Vagina (tissue), 2 donors: ENCODE measurements at regions not wholly inside any gene's neighbourhood (a gene's known extent, or its start where the extent isn't known, plus 50 kb on each side); places are given as distances from the start of the nearest gene placed in this dataset.

Experiments
- DNase-seq, 2 donors: peaks; one replicate each; pipeline ENCODE4 v3.0.0-alpha.2; 2017; ENCODE audit errors: extremely low spot score in 2 of 2
- H3K27ac ChIP-seq: fragments of 200-600 bp; sonication (generic); one replicate; pipeline ENCODE4 v1.5.1; 2019
- H3K27me3 ChIP-seq: fragments of 200-600 bp; sonication (generic); one replicate; pipeline ENCODE4 v1.5.1; 2019
- H3K36me3 ChIP-seq, 2 donors: fragments of 200-600 bp; sonication (generic); one replicate each; pipeline ENCODE4 v1.5.1; 2017 to 2019
- H3K4me1 ChIP-seq: fragments of 200-600 bp; sonication (generic); one replicate; pipeline ENCODE4 v1.5.1; 2019
- H3K4me3 ChIP-seq, 2 donors: fragments of 200-600 bp; sonication (generic); 1 replicate in 1 of 2; 2 replicates in 1 of 2; pipeline ENCODE4 v1.5.1; 2016 to 2019
- H3K9me3 ChIP-seq: fragments of 200-600 bp; sonication (generic); one replicate; pipeline ENCODE4 v1.5.1; 2019
- POLR2A ChIP-seq, 2 donors: fragments of 450-650 bp; IDR thresholded peaks; one replicate each; pipeline ENCODE4 v1.6.1; 2017; ENCODE audit warnings: antibody characterized with exemption in 2 of 2, mild to moderate bottlenecking in 2 of 2, moderate library complexity in 2 of 2
- POLR2AphosphoS5 ChIP-seq, 2 donors: sonication (generic); formaldehyde crosslinking; IDR thresholded peaks; one replicate each; pipeline ENCODE4 v1.9.0; 2017; ENCODE audit warnings: antibody characterized with exemption in 2 of 2, mild to moderate bottlenecking in 2 of 2, low read depth in 1 of 2; ENCODE audit not compliant: insufficient read depth in 1 of 2
- intact Hi-C: fragments of 100-400 bp; cut with DNase I; formaldehyde crosslinking; loops from one replicate; pipeline ENCODE4 v1.15.1; 2023
- TF ChIP-seq, protein P1 (sequence below), 3 experiments: fragments of 450-650 bp in 2 of 3; fragments of 200-600 bp in 1 of 3; sonication (generic) in 1 of 3; IDR thresholded peaks; one replicate each; pipeline ENCODE4 v1.5.1; 2017 to 2019; ENCODE audit warnings: antibody characterized with exemption in 3 of 3, mild to moderate bottlenecking in 2 of 3, moderate library complexity in 2 of 3

DNA sequence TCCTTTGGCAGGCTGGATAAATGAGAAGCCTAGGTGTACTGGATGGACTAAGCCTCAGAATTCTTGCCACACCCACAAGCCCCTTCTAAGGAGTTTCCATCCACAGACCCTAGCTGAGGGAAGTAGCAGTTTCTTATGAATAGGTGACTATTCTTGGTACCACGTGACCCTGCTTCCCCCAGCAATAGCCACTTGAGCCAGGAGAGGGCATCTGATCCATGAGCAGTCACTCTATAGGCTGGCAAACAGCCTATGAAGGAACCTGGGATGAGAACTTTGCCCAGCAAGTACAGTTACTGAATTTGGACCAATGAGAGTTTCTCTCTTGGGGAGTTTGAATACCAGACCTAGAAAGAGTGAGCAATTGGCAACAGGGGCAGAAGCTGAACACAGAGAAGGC is 84.0 kb downstream of the RTL9 start:
- H3K27me3 ChIP-seq = no peaks in the 10 kb centered on the region
- H3K36me3 ChIP-seq = no peaks in the 10 kb centered on the region
- no peak overlapping the region for H3K4me3 ChIP-seq

DNA sequence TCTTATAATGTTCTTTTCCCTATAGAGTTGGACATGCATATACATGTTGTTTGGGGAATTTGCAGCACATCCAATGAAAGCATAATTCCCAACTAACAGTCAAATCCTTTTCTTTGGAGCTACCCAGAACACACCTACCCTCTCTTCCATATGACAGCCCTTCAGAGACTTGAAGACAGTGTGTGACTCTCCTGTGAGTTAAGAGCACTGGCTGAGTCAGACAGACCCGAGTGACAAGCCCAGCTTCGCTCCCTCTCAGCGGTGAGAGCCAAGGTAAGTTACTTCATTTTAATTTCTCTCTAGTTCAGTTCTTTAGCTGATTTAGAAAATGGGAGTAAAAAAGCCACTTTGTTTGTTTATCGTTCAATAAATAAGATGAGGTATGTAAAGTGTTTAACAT is 86.3 kb downstream of the RTL9 start:
- Histone ChIP-seq H3K4me3 (no peak overlapping the region), H3K4me1 (no peaks in the 10 kb centered on the region), H3K9me3 (no peaks in the 10 kb centered on the region), H3K36me3 (no peaks in the 10 kb centered on the region), H3K27ac (no peak overlapping the region), H3K27me3 (no peaks in the 10 kb centered on the region)
- intact Hi-C loops = loop anchor here (5.0 kb wide), 1 partner anchor 402 kb away; no protein-coding TSS in a partner anchor
- no peak for DNase-seq
- TF ChIP-seq, protein P1, sequence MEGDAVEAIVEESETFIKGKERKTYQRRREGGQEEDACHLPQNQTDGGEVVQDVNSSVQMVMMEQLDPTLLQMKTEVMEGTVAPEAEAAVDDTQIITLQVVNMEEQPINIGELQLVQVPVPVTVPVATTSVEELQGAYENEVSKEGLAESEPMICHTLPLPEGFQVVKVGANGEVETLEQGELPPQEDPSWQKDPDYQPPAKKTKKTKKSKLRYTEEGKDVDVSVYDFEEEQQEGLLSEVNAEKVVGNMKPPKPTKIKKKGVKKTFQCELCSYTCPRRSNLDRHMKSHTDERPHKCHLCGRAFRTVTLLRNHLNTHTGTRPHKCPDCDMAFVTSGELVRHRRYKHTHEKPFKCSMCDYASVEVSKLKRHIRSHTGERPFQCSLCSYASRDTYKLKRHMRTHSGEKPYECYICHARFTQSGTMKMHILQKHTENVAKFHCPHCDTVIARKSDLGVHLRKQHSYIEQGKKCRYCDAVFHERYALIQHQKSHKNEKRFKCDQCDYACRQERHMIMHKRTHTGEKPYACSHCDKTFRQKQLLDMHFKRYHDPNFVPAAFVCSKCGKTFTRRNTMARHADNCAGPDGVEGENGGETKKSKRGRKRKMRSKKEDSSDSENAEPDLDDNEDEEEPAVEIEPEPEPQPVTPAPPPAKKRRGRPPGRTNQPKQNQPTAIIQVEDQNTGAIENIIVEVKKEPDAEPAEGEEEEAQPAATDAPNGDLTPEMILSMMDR (IDR thresholded peaks at IDR 0.05) = no peak
- no peak for TF ChIP-seq POLR2AphosphoS5 (IDR thresholded peaks at IDR 0.05; ENCODE audit: insufficient read depth in 1 of 2, low read depth in 1 of 2)
- TF ChIP-seq POLR2A (IDR thresholded peaks at IDR 0.05) = no peak

More for the DNA sequence above, 84.0 kb downstream of the RTL9 start:
- H3K4me1 ChIP-seq = no peaks in the 10 kb centered on the region
- intact Hi-C loops = no loop called here
- no peak overlapping the region for H3K27ac ChIP-seq
- DNase-seq = no peak
- TF ChIP-seq POLR2AphosphoS5 (IDR thresholded peaks at IDR 0.05; ENCODE audit: insufficient read depth in 1 of 2, low read depth in 1 of 2) = no peak
- TF ChIP-seq POLR2A (IDR thresholded peaks at IDR 0.05) = no peak
- TF ChIP-seq, protein P1 (IDR thresholded peaks at IDR 0.05) = no peak
- H3K9me3 ChIP-seq = no peaks in the 10 kb centered on the region

DNA sequence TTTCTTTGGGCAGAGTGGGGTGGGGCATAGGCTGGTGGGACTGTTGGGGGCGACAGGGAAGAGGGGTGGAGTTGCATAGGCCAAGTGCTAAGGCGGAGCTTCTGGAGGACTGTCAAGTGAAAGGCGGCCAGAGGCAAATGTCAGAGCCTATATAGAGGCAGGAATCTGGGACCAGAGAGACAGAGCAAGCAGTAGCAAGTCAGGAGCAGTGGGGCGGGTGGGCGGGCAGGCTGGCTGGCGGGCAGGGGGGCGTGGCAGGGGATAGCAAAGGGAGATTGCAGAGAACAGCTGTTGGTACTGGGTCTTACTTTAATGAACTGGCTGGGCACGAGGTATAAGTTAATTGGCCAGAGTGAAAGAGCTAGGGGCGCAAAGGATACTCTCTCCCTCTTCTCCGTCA is 89.8 kb downstream of the RTL9 start:
- no peak overlapping the region for H3K27ac ChIP-seq
- TF ChIP-seq POLR2AphosphoS5 (IDR thresholded peaks at IDR 0.05; ENCODE audit: insufficient read depth in 1 of 2, low read depth in 1 of 2) (no peak), POLR2A (IDR thresholded peaks at IDR 0.05) (no peak)
- TF ChIP-seq, protein P1 (IDR thresholded peaks at IDR 0.05) = no peak
- H3K4me3 ChIP-seq = no peak overlapping the region
- H3K9me3 ChIP-seq = no peaks in the 10 kb centered on the region
- DNase-seq = no peak
- no peaks in the 10 kb centered on the region for H3K4me1 ChIP-seq
- no peaks in the 10 kb centered on the region for H3K36me3 ChIP-seq
- intact Hi-C loops = loop anchor here (5.0 kb wide), 1 partner anchor 399 kb away; no protein-coding TSS in a partner anchor
- no peaks in the 10 kb centered on the region for H3K27me3 ChIP-seq

DNA sequence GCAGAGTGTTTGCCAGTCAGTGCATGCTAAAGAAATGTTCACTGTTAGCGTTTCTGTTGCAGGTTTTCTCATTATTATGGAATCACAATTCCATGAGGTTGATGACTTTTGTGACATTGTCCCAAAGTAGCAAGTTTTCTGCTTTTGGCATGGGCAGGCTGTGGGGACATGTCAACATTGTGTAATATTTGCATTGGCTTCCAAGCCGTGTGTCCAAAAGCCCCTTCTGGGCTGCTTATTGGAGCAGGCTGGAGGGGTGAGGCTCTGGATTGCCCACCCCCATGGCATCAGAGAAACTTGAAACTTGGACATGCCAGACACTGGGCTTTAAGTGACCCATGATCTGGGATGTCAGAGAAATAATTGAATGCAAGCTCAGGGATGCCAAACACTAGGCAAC is 90.7 kb downstream of the RTL9 start:
- no peaks in the 10 kb centered on the region for H3K36me3 ChIP-seq
- TF ChIP-seq POLR2A (IDR thresholded peaks at IDR 0.05) (no peak), POLR2AphosphoS5 (IDR thresholded peaks at IDR 0.05; ENCODE audit: insufficient read depth in 1 of 2, low read depth in 1 of 2) (no peak)
- TF ChIP-seq, protein P1 (IDR thresholded peaks at IDR 0.05) = no peak
- H3K4me3 ChIP-seq = no peak overlapping the region
- no peaks in the 10 kb centered on the region for H3K27me3 ChIP-seq
- no peaks in the 10 kb centered on the region for H3K9me3 ChIP-seq
- no peaks in the 10 kb centered on the region for H3K4me1 ChIP-seq
- intact Hi-C loops = loop anchor here (5.0 kb wide), 1 partner anchor 398 kb away; no protein-coding TSS in a partner anchor
- no peak for DNase-seq
- H3K27ac ChIP-seq = no peak overlapping the region

DNA sequence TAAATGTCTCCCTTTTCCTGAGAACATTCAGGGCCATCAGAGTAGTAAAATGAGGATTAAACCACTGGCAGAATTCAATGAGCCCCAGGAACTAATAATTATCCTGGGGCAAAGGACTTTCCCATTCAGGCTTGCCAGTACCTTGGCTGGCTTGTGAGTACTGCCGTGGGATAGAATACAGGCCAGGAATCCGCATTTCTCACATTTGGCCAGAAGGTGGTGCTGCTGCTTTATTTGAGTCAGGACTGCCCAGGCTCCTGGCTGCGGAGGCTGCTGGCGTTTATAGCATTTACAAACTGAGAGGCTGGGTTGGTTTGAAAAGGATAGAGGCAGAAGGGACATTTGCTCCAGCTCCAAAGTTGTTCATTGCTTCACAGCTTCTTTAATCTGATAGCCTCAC is 91.4 kb downstream of the RTL9 start:
- TF ChIP-seq, protein P1 (IDR thresholded peaks at IDR 0.05) = peak; percentile 49 to 61 (median 57)
- TF ChIP-seq POLR2AphosphoS5 (IDR thresholded peaks at IDR 0.05; ENCODE audit: insufficient read depth in 1 of 2, low read depth in 1 of 2) = no peak
- H3K36me3 ChIP-seq = no peaks in the 10 kb centered on the region
- DNase-seq = no peak
- no peaks in the 10 kb centered on the region for H3K4me1 ChIP-seq
- no peaks in the 10 kb centered on the region for H3K9me3 ChIP-seq
- H3K27ac ChIP-seq = no peak overlapping the region
- H3K27me3 ChIP-seq = no peaks in the 10 kb centered on the region
- no peak overlapping the region for H3K4me3 ChIP-seq
- intact Hi-C loops = no loop called here
